GM18951 (cell line): ENCODE measurements at regions not wholly inside any gene's neighbourhood (a gene's known extent, or its start where the extent isn't known, plus 50 kb on each side); places are given as distances from the start of the nearest gene placed in this dataset.

Source experiments
- POLR2A ChIP-seq: IDR thresholded peaks from 4 replicates; pipeline ENCODE4 v1.6.1; 2011; ENCODE audit warnings: mild to moderate bottlenecking; ENCODE audit not compliant: insufficient read length, insufficient read depth; ENCODE audit errors: extremely low read depth
- in situ Hi-C: fragments of 300-500 bp; cut with MboI; formaldehyde crosslinking; loops from one replicate; pipeline ENCODE4 v1.12.0; 2022; ENCODE audit warnings: low sequenced_read_pairs, mixed read lengths, inconsistent platforms; ENCODE audit not compliant: unreplicated experiment

- TF ChIP-seq POLR2A: no peak
- in situ Hi-C loops: no loop called here
Measured at GRCh38 chr5:4544049-4544670, 596.0 kb upstream of the ADAMTS16 start.

GRCh38 chr5:4547547-4547946 lies 592.6 kb upstream of the ADAMTS16 start:
- in situ Hi-C loops: no loop called here
- no peak for TF ChIP-seq POLR2A

GRCh38 chr5:4548341-4548740 lies 591.8 kb upstream of the ADAMTS16 start:
- no peak for TF ChIP-seq POLR2A
- in situ Hi-C loops: no loop called here

GRCh38 chr5:4549351-4549750 lies 590.8 kb upstream of the ADAMTS16 start:
- in situ Hi-C loops: no loop called here

GRCh38 chr5:4551034-4551433 lies 589.1 kb upstream of the ADAMTS16 start:
- in situ Hi-C loops: no loop called here

More at GRCh38 chr5:4549351-4549750, 590.8 kb upstream of the ADAMTS16 start:
- TF ChIP-seq POLR2A: no peak

GRCh38 chr5:4553130-4553529 lies 587.0 kb upstream of the ADAMTS16 start:
- in situ Hi-C loops: no loop called here
- TF ChIP-seq POLR2A: no peak

More at GRCh38 chr5:4551034-4551433, 589.1 kb upstream of the ADAMTS16 start:
- TF ChIP-seq POLR2A: no peak

- in situ Hi-C loops: no loop called here
- no peak for TF ChIP-seq POLR2A
Measured at GRCh38 chr5:4553978-4554377, 586.2 kb upstream of the ADAMTS16 start.

GRCh38 chr5:4555725-4556285 lies 584.3 kb upstream of the ADAMTS16 start:
- no peak for TF ChIP-seq POLR2A

GRCh38 chr5:4561403-4561802 lies 578.7 kb upstream of the ADAMTS16 start:
- in situ Hi-C loops: no loop called here
- TF ChIP-seq POLR2A: no peak

More at GRCh38 chr5:4555725-4556285, 584.3 kb upstream of the ADAMTS16 start:
- in situ Hi-C loops: no loop called here

GRCh38 chr5:4563400-4563799 lies 576.7 kb upstream of the ADAMTS16 start:
- TF ChIP-seq POLR2A: no peak
- in situ Hi-C loops: no loop called here

- in situ Hi-C loops: no loop called here
Measured at GRCh38 chr5:4570047-4570995, 569.8 kb upstream of the ADAMTS16 start.

GRCh38 chr5:4571248-4571948 lies 568.7 kb upstream of the ADAMTS16 start:
- in situ Hi-C loops: no loop called here
- TF ChIP-seq POLR2A: no peak

More at GRCh38 chr5:4570047-4570995, 569.8 kb upstream of the ADAMTS16 start:
- TF ChIP-seq POLR2A: no peak
